ENCODE measurements at regions not wholly inside any gene's neighbourhood (a gene's known extent, or its start where the extent isn't known, plus 50 kb on each side); places are given as distances from the start of the nearest gene placed in this dataset.

DNA sequence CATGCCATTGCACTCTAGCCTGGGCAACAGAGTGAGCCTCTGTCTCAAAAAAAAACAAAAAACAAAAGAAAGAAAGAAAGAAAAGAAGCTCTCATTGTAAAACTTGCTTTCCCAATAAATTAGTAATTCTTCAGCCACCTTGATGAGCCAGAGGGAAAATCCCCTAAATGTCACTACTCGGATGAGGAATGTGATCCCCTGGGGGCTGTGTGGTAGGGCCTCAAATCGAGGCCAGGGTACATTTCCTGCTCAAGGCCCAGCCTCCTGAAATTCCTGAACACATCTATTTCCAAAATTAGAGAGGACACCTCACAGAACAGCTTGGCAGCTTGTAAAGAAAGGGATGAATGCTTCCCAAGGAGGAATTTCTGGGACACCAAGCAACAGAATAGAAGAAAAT, 147.1 kb upstream of the SESN3 start:
- TF ChIP-seq, protein P1, sequence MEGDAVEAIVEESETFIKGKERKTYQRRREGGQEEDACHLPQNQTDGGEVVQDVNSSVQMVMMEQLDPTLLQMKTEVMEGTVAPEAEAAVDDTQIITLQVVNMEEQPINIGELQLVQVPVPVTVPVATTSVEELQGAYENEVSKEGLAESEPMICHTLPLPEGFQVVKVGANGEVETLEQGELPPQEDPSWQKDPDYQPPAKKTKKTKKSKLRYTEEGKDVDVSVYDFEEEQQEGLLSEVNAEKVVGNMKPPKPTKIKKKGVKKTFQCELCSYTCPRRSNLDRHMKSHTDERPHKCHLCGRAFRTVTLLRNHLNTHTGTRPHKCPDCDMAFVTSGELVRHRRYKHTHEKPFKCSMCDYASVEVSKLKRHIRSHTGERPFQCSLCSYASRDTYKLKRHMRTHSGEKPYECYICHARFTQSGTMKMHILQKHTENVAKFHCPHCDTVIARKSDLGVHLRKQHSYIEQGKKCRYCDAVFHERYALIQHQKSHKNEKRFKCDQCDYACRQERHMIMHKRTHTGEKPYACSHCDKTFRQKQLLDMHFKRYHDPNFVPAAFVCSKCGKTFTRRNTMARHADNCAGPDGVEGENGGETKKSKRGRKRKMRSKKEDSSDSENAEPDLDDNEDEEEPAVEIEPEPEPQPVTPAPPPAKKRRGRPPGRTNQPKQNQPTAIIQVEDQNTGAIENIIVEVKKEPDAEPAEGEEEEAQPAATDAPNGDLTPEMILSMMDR (conservative IDR thresholded peaks at IDR 0.05; ENCODE audit: low read depth), result no peak
- ChIA-PET POLR2A (ENCODE audit: low non-redundant PET) (no interaction called here), CTCF (no interaction called here)
- no peak overlapping the region for H3K27ac ChIP-seq
- no peak for DNase-seq (ENCODE audit: low spot score)

DNA sequence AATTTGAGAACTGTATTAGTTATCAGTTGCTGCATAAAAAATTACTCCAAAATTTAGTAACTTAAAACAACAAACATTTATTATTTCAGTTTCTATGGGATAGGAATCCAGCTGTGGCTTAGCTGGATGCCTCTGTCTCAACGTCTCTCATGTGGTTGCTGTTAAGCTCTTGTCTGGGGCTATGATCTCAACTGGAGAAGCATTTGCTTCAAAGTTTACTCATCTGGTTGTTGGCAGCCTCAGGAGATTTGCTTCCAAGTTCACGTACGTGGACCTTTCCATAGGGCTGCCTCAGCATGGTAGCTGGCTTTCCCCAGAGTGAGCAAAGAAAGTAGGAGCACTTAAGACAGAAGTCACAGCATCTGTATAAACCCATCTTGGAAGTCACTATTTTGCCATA, 144.9 kb upstream of the SESN3 start:
- H3K27ac ChIP-seq, result no peak overlapping the region
- ChIA-PET POLR2A (ENCODE audit: low non-redundant PET) (no interaction called here), CTCF (interaction anchor here (0.5 kb wide), 1 partner anchor 20 kb away, joined by 4 read pairs; no protein-coding TSS in a partner anchor)
- TF ChIP-seq, protein P1 (conservative IDR thresholded peaks at IDR 0.05; ENCODE audit: low read depth), result no peak
- DNase-seq (ENCODE audit: low spot score), result no peak

DNA sequence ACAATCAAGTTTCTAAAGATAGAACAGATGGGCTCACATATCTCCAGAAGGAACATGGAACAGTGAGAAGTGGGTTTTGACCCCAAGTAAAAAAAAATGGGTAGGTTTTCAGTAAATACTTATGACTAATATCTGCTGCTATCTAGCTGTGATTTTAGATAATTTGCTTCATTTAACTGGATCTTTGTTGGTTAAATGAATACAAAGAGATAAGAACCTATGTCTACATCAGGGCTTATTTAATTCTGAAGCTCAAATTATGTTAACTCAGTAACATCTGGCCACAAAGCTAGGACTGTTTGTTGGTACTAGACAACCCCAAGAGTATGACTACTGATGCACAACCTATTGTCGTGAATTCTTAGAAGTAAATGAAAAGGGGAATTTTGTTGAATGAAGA, 144.4 kb upstream of the SESN3 start:
- ChIA-PET POLR2A (ENCODE audit: low non-redundant PET) (no interaction called here), CTCF (interaction anchor here (0.5 kb wide), 1 partner anchor 20 kb away, joined by 4 read pairs; no protein-coding TSS in a partner anchor)
- TF ChIP-seq, protein P1 (conservative IDR thresholded peaks at IDR 0.05; ENCODE audit: low read depth), result no peak
- DNase-seq (ENCODE audit: low spot score), result no peak
- H3K27ac ChIP-seq, result no peak overlapping the region

DNA sequence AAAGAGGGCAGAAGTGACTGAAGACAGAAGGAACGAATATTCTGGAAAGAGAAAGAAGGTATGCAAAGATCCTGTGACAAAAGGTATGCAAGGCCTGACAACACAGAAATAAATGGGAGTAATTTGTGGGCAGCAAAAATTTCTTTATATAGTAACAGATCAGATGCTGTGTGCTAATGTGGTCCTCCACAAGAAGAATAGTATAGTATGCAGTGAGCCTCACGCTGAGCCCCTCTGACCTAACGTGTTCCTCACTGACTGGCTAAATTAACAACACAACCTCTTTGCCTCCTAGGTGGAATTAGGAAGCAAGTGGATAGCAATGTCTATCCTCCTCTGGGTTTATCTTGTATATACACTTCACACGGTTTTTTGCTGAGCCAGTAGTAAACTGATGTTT, 143.1 kb upstream of the SESN3 start:
- no peak for DNase-seq (ENCODE audit: low spot score)
- TF ChIP-seq, protein P1 (conservative IDR thresholded peaks at IDR 0.05; ENCODE audit: low read depth), result no peak
- ChIA-PET POLR2A (ENCODE audit: low non-redundant PET) (no interaction called here), CTCF (interaction anchor here (1.1 kb wide), 1 partner anchor 331 kb away, joined by 6 read pairs; no protein-coding TSS in a partner anchor)
- no peak overlapping the region for H3K27ac ChIP-seq

DNA sequence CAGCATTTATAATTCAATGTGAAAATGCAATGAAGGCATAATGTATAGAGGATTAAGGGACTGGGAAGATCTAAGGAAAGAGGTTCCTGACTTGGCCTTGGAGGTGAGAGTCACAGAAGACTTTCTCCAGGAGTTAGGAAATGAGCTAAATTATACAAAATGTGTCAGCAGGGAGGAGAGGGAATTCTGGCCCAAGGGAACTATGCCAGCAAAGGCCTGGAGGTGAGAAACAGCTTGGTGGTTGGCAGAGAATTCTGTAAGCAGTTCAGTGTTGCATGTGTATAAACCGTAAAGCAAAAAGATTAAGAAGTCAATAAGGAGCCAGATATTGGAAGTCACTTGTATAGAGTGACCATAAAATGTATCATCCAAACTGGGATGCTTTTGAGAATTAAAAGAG, 142.2 kb upstream of the SESN3 start:
- no peak for DNase-seq (ENCODE audit: low spot score)
- POLR2A ChIA-PET (ENCODE audit: low non-redundant PET), result no interaction called here
- CTCF ChIA-PET, result interaction anchor here (1.1 kb wide), 1 partner anchor 332 kb away, joined by 6 read pairs; no protein-coding TSS in a partner anchor
- no peak overlapping the region for H3K27ac ChIP-seq
- TF ChIP-seq, protein P1 (conservative IDR thresholded peaks at IDR 0.05; ENCODE audit: low read depth), result no peak

DNA sequence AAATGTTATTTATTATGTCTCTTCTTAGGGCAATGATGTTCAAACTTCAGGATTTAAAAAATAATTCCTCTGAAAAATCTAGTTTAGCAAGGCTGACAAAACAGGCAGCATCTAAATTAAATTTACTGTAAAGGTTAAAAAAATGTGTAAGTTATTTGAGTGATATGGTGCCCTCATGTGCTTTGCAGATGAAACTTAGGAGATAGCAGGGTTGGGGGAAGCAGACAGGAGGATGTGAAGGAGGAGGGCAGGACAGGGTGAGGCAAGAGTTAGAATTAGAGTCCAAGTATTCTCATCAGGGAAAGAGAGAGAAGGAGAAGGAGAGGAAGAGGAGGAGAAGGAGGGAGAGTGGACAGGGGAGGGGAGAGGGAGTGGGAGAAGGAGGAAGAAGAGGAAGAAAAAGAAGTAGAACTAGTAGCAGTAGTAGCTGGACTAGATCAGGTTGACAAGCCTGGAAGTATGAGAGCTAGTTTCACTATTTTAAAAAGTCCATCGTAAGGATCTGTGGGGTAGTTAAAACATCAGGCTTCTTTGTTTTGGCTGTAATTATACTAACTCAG, 141.2 kb upstream of the SESN3 start:
- TF ChIP-seq, protein P1 (conservative IDR thresholded peaks at IDR 0.05; ENCODE audit: low read depth), result no peak
- CTCF ChIA-PET, result no interaction called here
- no peak overlapping the region for H3K27ac ChIP-seq
- POLR2A ChIA-PET (ENCODE audit: low non-redundant PET), result no interaction called here
- DNase-seq (ENCODE audit: low spot score), result no peak

Data from RWPE1 (cell line).